GM19467 (cell line): ENCODE measurements at regions not wholly inside any gene's neighbourhood (a gene's known extent, or its start where the extent isn't known, plus 50 kb on each side); places are given as distances from the start of the nearest gene placed in this dataset.

ENCODE experiments used
- ATAC-seq: cut with Tn5 transposase; IDR thresholded peaks from one replicate; pipeline ENCODE4 v1.9.1; 2021; ENCODE audit warnings: mild to moderate bottlenecking, moderate library complexity; ENCODE audit not compliant: unreplicated experiment

DNA sequence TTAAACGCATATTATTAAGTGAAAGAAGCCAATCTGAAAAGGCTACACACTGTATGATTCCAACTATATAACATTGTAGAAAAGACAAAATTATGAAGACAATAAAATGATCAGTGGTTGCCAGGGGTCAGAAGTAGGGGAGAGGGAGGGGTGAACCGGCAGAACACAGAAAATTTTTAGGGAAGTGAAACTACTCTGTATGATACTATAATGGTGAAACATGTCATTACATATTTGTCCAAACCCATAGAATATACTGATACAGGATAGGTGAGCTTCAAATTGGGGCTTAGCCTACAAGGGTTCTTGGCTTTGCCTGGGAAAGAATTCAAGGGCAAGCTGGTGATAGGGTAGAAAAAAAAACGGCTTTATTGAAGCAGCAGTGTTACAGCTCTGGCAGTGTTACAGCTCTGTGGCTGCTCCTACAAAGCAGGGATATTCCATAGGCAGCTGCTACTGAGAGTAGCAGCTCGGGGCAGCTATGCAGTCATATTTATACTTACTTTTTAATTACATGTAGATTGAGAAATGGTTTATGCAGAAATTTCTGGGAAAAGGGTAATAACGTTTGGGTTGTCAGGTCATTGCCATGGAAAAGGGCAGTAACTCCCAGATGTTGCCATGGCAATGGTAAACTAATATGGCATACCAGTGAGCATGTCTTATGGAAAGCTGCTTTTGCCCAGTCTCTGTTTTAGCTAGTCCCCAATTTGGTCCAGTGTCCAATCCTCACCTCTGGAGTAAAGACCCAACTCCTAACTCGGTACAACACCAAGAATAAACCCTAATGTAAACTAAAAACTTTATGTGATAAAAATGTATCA, 125.1 kb upstream of the SLC25A36 start:
- peak; percentile 94 for ATAC-seq

DNA sequence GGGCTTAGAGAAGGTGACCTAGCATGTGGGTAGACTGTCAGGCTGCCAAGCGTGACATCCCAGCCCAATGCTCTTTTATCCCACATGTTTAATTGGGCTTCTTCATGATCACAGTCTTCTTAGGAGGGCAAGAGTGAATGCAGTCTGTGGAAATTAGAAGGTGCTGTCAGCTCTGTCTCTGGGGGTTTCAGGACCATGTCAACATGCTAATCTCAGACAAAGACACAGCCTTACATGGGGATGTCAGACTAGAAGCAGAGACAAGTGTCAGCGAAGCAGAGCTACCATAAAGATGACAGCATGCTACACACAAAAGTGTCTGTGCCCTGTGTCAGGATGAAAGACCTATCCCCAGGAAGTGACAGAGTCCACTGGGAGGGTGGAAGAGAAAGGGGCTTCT, 120.1 kb upstream of the SLC25A36 start:
- ATAC-seq = no peak

DNA sequence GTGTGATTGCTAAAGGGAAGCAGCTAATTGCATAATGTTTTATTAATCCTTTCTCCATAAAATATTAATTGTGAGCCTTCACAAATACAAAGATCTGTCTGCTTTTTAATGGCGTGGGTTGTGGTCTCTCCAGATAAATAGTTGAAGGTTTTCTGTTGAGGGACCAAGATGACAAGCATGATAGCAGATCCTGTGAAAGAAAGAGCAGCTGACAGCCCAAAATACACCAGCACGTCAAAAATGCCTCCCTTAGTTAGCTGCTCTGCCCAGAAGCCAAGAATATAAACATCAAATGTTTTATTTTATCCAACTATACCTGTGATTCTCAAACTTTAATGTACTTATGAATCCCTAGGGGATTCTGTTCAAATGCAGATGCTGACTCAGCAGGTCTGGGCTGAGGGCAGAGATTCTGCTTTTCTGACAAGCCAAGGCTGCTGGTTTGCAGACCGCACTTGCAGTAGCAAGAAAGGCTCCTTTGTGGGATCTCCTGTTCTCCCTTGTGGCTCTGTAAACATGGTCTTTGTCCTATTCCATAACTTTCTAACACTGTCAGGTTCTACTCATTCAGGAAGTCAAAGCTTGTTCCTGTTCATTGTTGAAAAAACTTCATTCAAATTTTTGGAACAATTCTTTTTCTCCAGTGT, 119.1 kb upstream of the SLC25A36 start:
- no peak for ATAC-seq

DNA sequence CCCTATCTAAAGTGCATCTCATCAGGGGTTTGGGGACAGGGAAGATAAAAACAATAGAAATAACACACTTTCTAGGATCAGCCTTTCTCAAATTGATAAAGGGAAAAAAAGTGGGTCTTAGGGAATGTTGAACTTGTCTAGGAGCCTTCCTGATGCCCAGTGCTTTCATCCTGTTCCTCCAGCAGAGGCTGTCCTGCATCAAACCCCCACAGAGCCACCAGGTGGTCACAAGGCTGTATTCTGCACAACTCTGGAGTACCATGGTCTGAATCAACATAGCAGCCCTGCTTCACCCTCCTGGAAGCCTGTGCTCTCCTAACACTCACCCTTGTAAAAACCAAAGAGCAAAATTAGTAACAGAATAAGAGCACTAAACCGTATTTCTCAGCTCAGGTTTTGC, 118.5 kb upstream of the SLC25A36 start:
- no peak for ATAC-seq

GRCh38 chr3:140827894-140828293, 113.7 kb upstream of the SLC25A36 start:
- ATAC-seq = no peak

DNA sequence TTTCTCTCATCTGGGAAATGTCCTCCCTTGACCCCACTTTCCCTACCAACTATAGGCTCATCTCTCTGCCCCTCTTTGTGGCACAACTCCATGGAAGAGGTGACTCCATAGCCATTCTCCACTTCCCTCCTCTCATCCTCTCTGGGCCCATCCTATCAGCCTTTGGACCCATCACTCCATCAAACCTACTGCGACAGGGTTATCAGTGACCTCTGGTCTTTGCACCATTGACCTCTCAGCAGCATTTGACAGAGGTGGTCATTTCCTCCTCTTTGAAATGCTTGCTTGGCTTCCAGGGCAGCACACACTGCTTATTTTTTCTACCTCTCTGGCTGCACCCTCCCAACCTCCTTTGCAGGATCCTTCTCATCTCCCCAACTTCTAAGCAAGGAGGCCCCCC, 113.1 kb upstream of the SLC25A36 start:
- no peak for ATAC-seq

DNA sequence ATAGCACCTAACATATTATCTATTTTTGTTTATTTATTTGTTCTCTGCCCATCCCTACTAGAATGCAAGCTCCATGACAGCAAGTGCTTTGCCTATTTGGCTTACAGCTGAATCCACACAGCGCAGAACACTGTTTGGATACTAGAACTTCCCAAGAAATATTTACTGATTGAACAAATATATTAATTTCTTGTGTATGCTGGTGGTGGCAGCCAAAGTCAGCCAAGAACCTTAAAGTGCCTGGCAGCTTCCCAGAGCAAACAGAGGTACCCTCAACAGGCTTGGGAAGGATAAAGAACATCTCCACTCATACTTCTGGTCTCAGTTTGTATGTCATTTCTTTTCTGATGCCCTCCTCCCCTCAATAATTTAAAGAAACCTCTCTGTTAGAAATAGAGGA, 111.8 kb upstream of the SLC25A36 start:
- ATAC-seq = no peak

- ATAC-seq = no peak
Observed at GRCh38 chr3:140830391-140830790, 111.2 kb upstream of the SLC25A36 start.

DNA sequence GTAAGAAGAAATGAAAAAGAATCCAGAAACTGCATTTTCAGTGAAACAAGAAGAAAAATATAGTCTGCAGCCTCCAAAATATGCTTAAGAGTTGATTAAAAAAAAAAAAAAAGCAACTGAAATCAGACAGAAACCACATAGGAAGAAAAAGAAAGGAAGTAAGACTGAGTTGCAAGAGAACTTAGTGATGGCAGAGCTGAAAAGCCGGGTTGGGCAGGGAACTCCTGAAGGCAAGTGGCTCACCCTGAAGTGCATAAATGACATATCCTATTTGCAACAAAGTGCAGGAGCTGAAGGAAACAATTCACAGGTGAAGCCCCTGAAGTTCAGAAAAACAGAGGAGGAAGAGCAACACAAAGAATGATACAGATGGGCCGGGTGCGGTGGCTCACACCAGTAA, 108.8 kb upstream of the SLC25A36 start:
- no peak for ATAC-seq

DNA sequence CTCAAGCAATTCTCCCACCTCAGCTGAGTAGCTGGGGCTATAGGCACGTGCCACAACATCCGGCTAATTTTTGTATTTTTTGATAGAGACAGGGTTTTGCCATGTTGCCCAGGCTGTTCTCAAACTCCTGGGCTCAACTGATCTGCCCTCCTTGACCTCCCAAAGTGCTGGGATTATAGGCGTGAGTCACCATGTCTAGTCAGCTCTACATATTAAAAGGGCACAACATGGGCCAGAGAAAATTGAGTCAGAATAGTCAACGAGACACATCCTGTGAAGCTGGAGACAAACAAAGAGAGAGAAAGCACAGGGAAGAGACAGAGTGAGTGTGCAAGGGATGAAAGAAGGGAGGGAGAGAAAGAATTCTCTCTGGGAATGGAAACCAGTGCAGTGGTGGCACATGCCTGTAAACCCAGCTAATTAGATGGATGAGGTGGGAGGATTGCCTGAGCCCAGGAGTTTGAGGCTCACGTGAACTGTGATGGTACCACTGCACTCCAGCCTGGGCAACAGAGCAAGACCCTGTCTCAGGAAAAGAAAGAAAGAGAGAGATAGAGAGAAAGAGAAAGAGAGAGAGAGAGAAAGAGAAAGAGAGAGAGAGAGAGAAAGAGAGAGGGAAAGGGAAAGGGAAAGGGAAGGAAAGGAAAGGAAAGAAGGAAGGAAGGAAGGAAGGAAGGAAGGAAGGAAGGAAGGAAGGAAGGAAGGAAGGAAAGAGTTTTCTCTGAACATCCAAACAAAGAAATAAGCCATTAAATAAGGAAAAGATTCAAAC, 107.2 kb upstream of the SLC25A36 start:
- no peak for ATAC-seq

DNA sequence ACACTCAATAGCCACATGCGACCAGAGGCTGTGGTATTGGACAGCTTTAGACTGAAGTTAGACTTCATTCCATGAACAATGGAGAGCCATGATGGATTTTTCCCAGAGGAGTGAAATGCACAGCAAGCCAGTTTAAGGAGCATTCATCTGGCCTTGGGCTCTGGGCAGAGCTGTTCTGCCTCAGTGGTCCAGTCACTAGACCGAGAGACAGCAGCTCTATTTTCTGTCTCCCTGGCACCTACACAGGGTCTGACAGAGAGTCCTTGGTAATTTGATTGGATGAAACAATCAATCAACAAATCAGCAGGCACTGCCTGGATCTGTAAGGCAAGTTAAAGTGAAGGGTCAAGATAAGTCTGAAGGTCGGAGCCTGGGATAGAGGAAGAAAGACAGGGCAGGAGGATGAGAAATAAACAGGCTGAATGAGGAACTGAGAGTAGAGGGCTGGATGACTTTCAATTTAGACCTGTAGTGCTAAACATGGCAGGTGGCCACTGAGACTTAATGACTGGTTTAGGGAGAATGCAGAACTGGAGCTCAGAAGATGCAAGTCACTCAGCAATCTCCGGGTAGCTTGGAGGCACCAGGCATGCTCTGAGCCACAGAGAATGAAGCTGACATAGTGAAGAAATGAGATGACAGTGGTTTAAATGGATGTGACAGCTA, 98.5 kb upstream of the SLC25A36 start:
- peak; percentile 94 for ATAC-seq

DNA sequence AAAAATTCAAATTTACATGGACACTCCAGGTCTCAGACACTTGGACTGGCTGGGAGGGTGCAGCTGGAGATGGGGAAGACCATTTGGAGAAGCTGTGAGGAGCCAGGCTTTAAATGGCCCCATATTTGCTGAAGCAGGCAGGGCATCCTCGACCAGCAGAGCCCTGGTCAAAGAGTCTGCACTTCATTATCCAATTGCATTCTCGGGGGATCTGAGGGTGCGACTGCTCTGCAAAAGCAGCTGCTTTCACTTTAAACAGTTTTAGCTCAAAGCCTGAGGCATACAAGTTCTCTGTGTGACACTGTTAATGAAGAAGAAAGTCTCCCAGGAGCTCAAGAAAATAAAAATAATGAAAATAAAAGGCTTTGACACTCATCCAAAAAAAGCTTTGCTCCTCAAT, 98.0 kb upstream of the SLC25A36 start:
- ATAC-seq = no peak

DNA sequence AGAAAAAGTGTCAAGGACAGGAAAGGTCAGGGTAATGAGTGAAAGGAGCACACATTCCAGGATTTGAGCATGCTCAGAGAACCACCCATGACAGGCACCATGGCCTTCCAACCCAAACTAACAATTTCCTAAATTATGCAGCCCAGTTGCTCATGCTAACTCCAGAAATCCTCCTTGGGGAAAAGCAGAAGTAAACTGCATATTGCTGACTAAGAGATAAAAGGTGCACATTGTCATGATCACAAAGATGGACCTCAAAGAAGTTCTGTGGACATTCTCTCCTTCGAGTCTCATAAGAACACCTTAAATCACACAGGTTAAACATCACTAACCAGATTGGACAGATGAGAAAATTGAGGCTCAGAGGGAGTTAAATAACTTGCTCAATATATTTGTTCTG, 97.6 kb upstream of the SLC25A36 start:
- no peak for ATAC-seq

- peak; percentile 34 for ATAC-seq
Observed at GRCh38 chr3:140845882-140846281, 95.8 kb upstream of the SLC25A36 start.

- no peak for ATAC-seq
Observed at GRCh38 chr3:140848666-140849065, 93.0 kb upstream of the SLC25A36 start.

DNA sequence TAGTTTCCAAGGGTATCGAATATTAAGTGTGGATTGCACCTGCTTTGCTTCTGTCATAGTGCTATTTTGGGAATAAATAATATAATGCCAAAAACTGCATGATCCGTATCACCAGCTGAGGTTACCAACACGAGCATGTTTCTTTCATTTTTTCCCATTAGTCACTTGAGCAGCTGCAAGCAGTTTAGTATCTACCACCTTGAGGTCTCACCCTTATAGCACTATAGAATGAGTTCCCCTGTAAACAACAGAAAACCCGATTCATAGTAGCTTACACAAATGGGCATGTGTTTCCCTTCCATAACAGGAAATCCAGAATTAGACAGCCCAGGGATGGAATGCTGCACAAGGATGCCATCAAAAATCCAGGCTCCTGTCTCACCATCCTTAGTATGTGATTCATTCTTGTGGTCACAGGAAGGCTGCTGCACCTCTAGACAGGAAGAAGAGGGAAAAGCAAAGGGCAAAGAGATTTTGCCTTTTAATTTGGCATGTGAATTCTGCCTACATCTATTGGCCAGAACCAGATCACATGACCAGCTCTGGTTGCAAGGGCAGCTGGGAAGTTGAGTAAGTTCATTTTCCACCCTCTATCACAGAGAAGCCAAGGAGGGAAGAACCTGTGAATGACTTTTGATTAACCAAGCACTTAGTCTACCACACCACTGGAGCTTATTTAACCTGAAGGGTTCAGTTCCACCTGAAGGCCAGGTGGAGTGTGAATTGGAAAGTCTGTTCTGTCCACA, 91.3 kb upstream of the SLC25A36 start:
- ATAC-seq = no peak

DNA sequence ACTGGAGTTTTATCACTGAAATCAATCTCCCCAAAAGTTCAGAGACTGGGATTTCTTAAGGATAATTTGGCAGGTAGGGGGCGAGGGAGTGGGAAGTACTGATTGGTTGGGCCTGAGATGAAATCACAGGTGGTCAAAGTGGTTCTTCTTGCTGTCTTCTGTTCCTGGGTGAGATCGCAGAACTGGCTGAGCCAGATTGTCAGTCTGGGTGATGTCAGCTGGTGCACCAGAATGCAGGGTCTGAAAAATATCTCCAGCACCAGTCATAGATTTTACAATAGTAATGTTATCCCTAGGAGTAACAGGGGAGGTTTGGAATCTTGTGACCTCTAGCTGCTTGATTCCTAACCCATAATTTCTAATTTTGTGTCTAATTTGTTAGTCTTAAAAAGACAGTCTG, 86.7 kb upstream of the SLC25A36 start:
- ATAC-seq = no peak

DNA sequence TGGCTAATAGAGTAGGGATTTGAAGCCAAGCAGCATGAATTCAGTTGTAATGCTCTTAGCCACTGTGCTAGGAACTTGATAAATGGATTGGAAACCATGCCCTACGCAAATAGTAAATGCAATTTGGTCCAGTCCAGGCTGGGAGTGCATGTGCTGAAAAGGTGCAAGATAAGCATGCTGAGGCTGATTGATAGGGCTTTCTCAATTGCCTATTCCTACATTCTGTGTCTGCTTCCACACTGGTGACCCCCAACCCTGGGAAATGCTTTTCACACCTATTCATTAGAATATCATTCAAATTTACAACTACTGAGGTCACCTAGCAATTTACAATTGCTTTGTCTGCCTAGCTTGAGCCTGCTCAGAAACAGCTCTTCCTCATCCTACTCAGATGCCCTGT, 84.7 kb upstream of the SLC25A36 start:
- no peak for ATAC-seq

DNA sequence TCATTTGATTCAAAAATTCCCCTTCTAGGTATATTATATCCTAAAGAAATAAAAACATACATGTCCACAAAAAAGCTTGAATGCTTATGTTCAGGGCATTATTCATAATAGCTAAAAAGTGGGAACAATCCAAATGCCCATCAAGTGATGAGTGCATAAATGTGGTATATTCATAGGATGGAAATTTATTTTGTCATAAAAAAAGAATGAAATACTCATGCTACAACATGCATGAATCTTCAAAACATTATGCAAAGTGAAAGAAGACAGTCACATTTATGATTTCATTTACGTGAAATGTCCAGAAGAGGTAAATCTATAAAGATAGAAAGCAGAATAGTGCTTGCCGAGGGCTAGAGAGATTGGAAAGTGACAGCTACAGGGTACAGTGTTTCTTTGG, 83.6 kb upstream of the SLC25A36 start:
- ATAC-seq = no peak

GRCh38 chr3:140859592-140860336, 81.9 kb upstream of the SLC25A36 start:
- no peak for ATAC-seq
